ENCODE measurements at regions not wholly inside any gene's neighbourhood (a gene's known extent, or its start where the extent isn't known, plus 50 kb on each side); places are given as distances from the start of the nearest gene placed in this dataset.
"Not testable (repeated sequence)": the region's sequence is repeated elsewhere in the genome, so short reads cannot be mapped to it uniquely, and the experiment has no call there.

GRCh38 chr18:49723648-49724180 lies 89.6 kb downstream of the ACAA2 start:
- H3K4me3 ChIP-seq (ENCODE audit: low read depth, low read length), result no peak overlapping the region
- no peak for TF ChIP-seq CTCF (IDR thresholded peaks at IDR 0.05; ENCODE audit: borderline replicate concordance, insufficient read depth, low read depth, low read length)

GRCh38 chr18:49722477-49722876 lies 90.9 kb downstream of the ACAA2 start:
- no peak for TF ChIP-seq CTCF (IDR thresholded peaks at IDR 0.05; ENCODE audit: borderline replicate concordance, insufficient read depth, low read depth, low read length)
- H3K4me3 ChIP-seq (ENCODE audit: low read depth, low read length), result no peak overlapping the region

GRCh38 chr18:49721981-49722380 lies 91.4 kb downstream of the ACAA2 start:
- TF ChIP-seq CTCF (IDR thresholded peaks at IDR 0.05; ENCODE audit: borderline replicate concordance, insufficient read depth, low read depth, low read length), result no peak
- no peak overlapping the region for H3K4me3 ChIP-seq (ENCODE audit: low read depth, low read length)

GRCh38 chr18:49720944-49721343 lies 92.4 kb downstream of the ACAA2 start:
- H3K4me3 ChIP-seq (ENCODE audit: low read depth, low read length), result not testable (repeated sequence)

GRCh38 chr18:49717617-49718016 lies 95.7 kb downstream of the ACAA2 start:
- no peak for TF ChIP-seq CTCF (IDR thresholded peaks at IDR 0.05; ENCODE audit: borderline replicate concordance, insufficient read depth, low read depth, low read length)
- no peak overlapping the region for H3K4me3 ChIP-seq (ENCODE audit: low read depth, low read length)

- TF ChIP-seq CTCF (IDR thresholded peaks at IDR 0.05; ENCODE audit: borderline replicate concordance, insufficient read depth, low read depth, low read length), result no peak
- H3K4me3 ChIP-seq (ENCODE audit: low read depth, low read length), result no peak overlapping the region
These were observed 97.3 kb downstream of the ACAA2 start for GRCh38 chr18:49716035-49716434.

GRCh38 chr18:49709347-49709690 lies 104.0 kb downstream of the ACAA2 start:
- no peak overlapping the region for H3K4me3 ChIP-seq (ENCODE audit: low read depth, low read length)
- TF ChIP-seq CTCF (IDR thresholded peaks at IDR 0.05; ENCODE audit: borderline replicate concordance, insufficient read depth, low read depth, low read length), result no peak
